Stimulated activated CD4-positive, alpha-beta T cell treated with anti-CD3 and anti-CD28 coated beads, Interleukin-15, amount 100 ng/mL, for 24 hours (primary cell): ENCODE measurements at regions not wholly inside any gene's neighbourhood (a gene's known extent, or its start where the extent isn't known, plus 50 kb on each side); places are given as distances from the start of the nearest gene placed in this dataset.

Source experiments
- DNase-seq: peaks from one replicate; pipeline ENCODE4 v3.0.0-alpha.2; 2020

- no peak for DNase-seq
Observed at GRCh38 chr2:15107137-15107536, 454.0 kb downstream of the NBAS start.

GRCh38 chr2:15111718-15112117, 449.4 kb downstream of the NBAS start:
- DNase-seq = no peak

- no peak for DNase-seq
Observed at GRCh38 chr2:15112216-15112615, 448.9 kb downstream of the NBAS start.

- no peak for DNase-seq
Observed at GRCh38 chr2:15115776-15116175, 445.4 kb downstream of the NBAS start.

- no peak for DNase-seq
Observed at GRCh38 chr2:15116830-15117229, 444.3 kb downstream of the NBAS start.
